ENCODE measurements at regions not wholly inside any gene's neighbourhood (a gene's known extent, or its start where the extent isn't known, plus 50 kb on each side); places are given as distances from the start of the nearest gene placed in this dataset.

DNA sequence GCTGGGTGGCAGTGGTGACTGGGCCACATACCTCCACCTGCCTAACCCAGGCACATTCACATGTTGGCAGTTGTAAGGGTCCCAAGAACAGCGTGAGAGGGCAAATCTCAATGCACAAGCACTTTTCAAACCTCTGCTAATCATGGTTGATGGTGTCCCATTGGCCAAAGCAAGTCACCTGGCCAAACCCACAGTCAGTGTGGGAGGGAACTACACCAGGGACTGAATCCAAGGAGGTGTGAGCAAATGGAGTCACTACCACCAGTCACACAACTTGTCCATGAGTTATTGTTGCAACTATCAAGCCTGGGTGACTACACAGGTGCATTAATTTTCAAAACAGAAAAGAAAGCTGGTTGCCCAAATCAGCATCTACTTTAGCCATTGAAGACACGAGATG, 260.1 kb downstream of the BCOR start:
- TF ChIP-seq, protein P1, sequence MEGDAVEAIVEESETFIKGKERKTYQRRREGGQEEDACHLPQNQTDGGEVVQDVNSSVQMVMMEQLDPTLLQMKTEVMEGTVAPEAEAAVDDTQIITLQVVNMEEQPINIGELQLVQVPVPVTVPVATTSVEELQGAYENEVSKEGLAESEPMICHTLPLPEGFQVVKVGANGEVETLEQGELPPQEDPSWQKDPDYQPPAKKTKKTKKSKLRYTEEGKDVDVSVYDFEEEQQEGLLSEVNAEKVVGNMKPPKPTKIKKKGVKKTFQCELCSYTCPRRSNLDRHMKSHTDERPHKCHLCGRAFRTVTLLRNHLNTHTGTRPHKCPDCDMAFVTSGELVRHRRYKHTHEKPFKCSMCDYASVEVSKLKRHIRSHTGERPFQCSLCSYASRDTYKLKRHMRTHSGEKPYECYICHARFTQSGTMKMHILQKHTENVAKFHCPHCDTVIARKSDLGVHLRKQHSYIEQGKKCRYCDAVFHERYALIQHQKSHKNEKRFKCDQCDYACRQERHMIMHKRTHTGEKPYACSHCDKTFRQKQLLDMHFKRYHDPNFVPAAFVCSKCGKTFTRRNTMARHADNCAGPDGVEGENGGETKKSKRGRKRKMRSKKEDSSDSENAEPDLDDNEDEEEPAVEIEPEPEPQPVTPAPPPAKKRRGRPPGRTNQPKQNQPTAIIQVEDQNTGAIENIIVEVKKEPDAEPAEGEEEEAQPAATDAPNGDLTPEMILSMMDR (IDR thresholded peaks at IDR 0.05): no peak
- TF ChIP-seq POLR2A (IDR thresholded peaks at IDR 0.05): no peak

Data from thyroid gland (tissue), 4 donors.